SK-N-SH (cell line): ENCODE measurements at regions not wholly inside any gene's neighbourhood (a gene's known extent, or its start where the extent isn't known, plus 50 kb on each side); places are given as distances from the start of the nearest gene placed in this dataset.

Experiments
- CTCF ChIA-PET: fragments of 300-600, 350-600 bp; formaldehyde crosslinking; extraction: SDS; loops from one replicate; lab custom pipeline; 2021; lab: Yijun Ruan, JAX
- POLR2A ChIA-PET: fragments of 350-600 bp; sonication (Branson Sonifier 250); formaldehyde crosslinking; extraction: SDS; loops from one replicate; lab custom pipeline; 2020; ENCODE audit warnings: antibody characterized with exemption, inconsistent platforms; lab: Yijun Ruan, JAX
- DNase-seq: peaks from one replicate; pipeline ENCODE4 v3.0.0; 2012
- H2AFZ ChIP-seq: fragments of 200-600 bp; sonication (generic); 2 replicates; pipeline ENCODE4 v1.8.1; 2016; ENCODE audit warnings: antibody characterized with exemption, mild to moderate bottlenecking, low read depth
- H3F3A ChIP-seq: fragments of 200-600 bp; sonication (generic); replicated peaks from 2 replicates; pipeline ENCODE3; 2016; ENCODE audit warnings: antibody characterized with exemption, mild to moderate bottlenecking; ENCODE audit not compliant: insufficient read depth
- H3K27ac ChIP-seq, 2 experiments: fragments of 200-500 bp in 1 of 2; fragments of 200-600 bp in 1 of 2; sonication (Bioruptor generic) in 1 of 2; sonication (generic), shearing (Covaris generic) in 1 of 2; 2 replicates each; pipeline versions ENCODE4 v1.5.1 to v1.6.1; 2014 to 2016; ENCODE audit warnings: low read depth in 2 of 2, inconsistent platforms in 1 of 2, low read length in 1 of 2, mild to moderate bottlenecking in 1 of 2, mixed read lengths in 1 of 2
- H3K27me3 ChIP-seq: fragments of 200-600 bp; sonication (generic), shearing (Covaris generic); 2 replicates; pipeline ENCODE4 v1.6.1; 2016; ENCODE audit warnings: mixed run types; ENCODE audit not compliant: insufficient read depth
- H3K36me3 ChIP-seq, 2 experiments: fragments of 200-500 bp in 1 of 2; fragments of 200-600 bp in 1 of 2; sonication (Bioruptor generic) in 1 of 2; sonication (generic) in 1 of 2; replicated peaks in 1 of 2; 2 replicates each; pipeline versions ENCODE3 to v1.5.1; 2014 to 2016; ENCODE audit warnings: low read length in 1 of 2, mild to moderate bottlenecking in 1 of 2; ENCODE audit not compliant: insufficient read depth in 2 of 2, control insufficient read depth in 1 of 2
- H3K4me1 ChIP-seq, 2 experiments: fragments of 200-500 bp in 1 of 2; fragments of 200-600 bp in 1 of 2; sonication (Bioruptor generic) in 1 of 2; sonication (generic), shearing (Covaris generic) in 1 of 2; 2 replicates each; pipeline versions ENCODE4 v1.5.1 to v1.6.1; 2014 to 2016; ENCODE audit warnings: low read depth in 1 of 2, low read length in 1 of 2, mixed run types in 1 of 2; ENCODE audit not compliant: insufficient read depth in 2 of 2, control insufficient read depth in 1 of 2
- H3K4me2 ChIP-seq: fragments of 200-600 bp; sonication (generic), shearing (Covaris generic); 2 replicates; pipeline ENCODE4 v1.6.1; 2017; ENCODE audit warnings: mixed run types
- H3K4me3 ChIP-seq, 2 experiments: fragments of 200-500 bp in 1 of 2; fragments of 200-600 bp in 1 of 2; sonication (Bioruptor generic) in 1 of 2; sonication (generic), shearing (Covaris generic) in 1 of 2; 2 replicates each; pipeline versions ENCODE4 v1.5.1 to v1.8.1; 2014 to 2016; ENCODE audit warnings: low read depth in 2 of 2, inconsistent platforms in 1 of 2, low read length in 1 of 2, mild to moderate bottlenecking in 1 of 2, mixed read lengths in 1 of 2, moderate library complexity in 1 of 2
- H3K79me2 ChIP-seq: fragments of 200-600 bp; sonication (generic); 2 replicates; pipeline ENCODE4 v1.8.1; 2017; ENCODE audit warnings: mild to moderate bottlenecking; ENCODE audit not compliant: insufficient read depth
- H3K9ac ChIP-seq: fragments of 200-600 bp; sonication (generic); 2 replicates; pipeline ENCODE4 v1.6.1; 2017; ENCODE audit warnings: mixed run types
- H3K9me2 ChIP-seq: fragments of 200-600 bp; sonication (generic); 2 replicates; pipeline ENCODE4 v1.6.1; 2017; ENCODE audit warnings: mixed run types
- H3K9me3 ChIP-seq: fragments of 200-600 bp; sonication (generic); 2 replicates; pipeline ENCODE4 v1.6.1; 2017; ENCODE audit warnings: mixed run types, mild to moderate bottlenecking, moderate library complexity
- H4K20me1 ChIP-seq: fragments of 200-600 bp; sonication (generic); 2 replicates; pipeline ENCODE4 v1.6.1; 2017; ENCODE audit warnings: mild to moderate bottlenecking, mixed run types; ENCODE audit not compliant: insufficient read depth
- CHD2 ChIP-seq: fragments of 150-350 bp; IDR thresholded peaks from 2 replicates; pipeline ENCODE4 v1.6.1; 2018; ENCODE audit warnings: low read length; ENCODE audit not compliant: partially characterized antibody
- FOSL2 ChIP-seq: IDR thresholded peaks from 2 replicates; pipeline ENCODE4 v1.4.0; 2012; ENCODE audit warnings: low read depth, mild to moderate bottlenecking, moderate library complexity, borderline replicate concordance
- IRF3 ChIP-seq: fragments of 150-350 bp; IDR thresholded peaks from 2 replicates; pipeline ENCODE4 v1.6.1; 2016; ENCODE audit warnings: mild to moderate bottlenecking, low read depth, low read length
- JUND ChIP-seq: IDR thresholded peaks from 2 replicates; pipeline ENCODE4 v1.4.0; 2012
- NFIC ChIP-seq: IDR thresholded peaks from 2 replicates; pipeline ENCODE4 v1.4.0; 2012; ENCODE audit warnings: borderline replicate concordance
- RFX5 ChIP-seq: IDR thresholded peaks from 2 replicates; pipeline ENCODE4 v1.6.1; 2012; ENCODE audit warnings: mild to moderate bottlenecking, improper control_type of control experiment, low read length
- RXRA ChIP-seq: IDR thresholded peaks from 2 replicates; pipeline ENCODE4 v1.4.0; 2012; ENCODE audit warnings: low read depth, mild to moderate bottlenecking, borderline replicate concordance
- TAF1 ChIP-seq: IDR thresholded peaks from 2 replicates; pipeline ENCODE4 v1.6.1; 2012; ENCODE audit warnings: low read depth, mild to moderate bottlenecking, low read length, moderate library complexity, borderline replicate concordance
- TCF12 ChIP-seq: IDR thresholded peaks from 2 replicates; pipeline ENCODE4 v1.4.0; 2012
- USF2 ChIP-seq: fragments of 150-350 bp; IDR thresholded peaks from 2 replicates; pipeline ENCODE4 v1.6.1; 2017; ENCODE audit warnings: antibody characterized with exemption, low read length, low read depth, borderline replicate concordance
- ZBTB33 ChIP-seq: IDR thresholded peaks from 2 replicates; pipeline ENCODE4 v1.4.0; 2012; ENCODE audit warnings: low read depth, borderline replicate concordance
- WGBS: methylation state at CpG from one replicate; pipeline ENCODE4 v1.1.6; 2017; ENCODE audit warnings: low lambda C conversion rate; 5-methylcytosine and 5-hydroxymethylcytosine counted together

GRCh38 chr14:88937706-88938105 lies 113.3 kb downstream of the TTC8 start:
- no peak for DNase-seq
- no peaks in the 10 kb centered on the region for H4K20me1 ChIP-seq
- ChIA-PET POLR2A (no interaction called here), CTCF (no interaction called here)
- H3K9ac ChIP-seq, result no peak overlapping the region
- no peaks in the 10 kb centered on the region for H3F3A ChIP-seq
- H3K4me3 ChIP-seq, result no peak overlapping the region
- no peak for TF ChIP-seq USF2
- no peak for TF ChIP-seq TAF1
- no peak for TF ChIP-seq TCF12
- no peak for TF ChIP-seq ZBTB33
- TF ChIP-seq, all 33 proteins: peak for 0
- no peaks in the 10 kb centered on the region for H3K9me3 ChIP-seq
- H3K4me1 ChIP-seq, result peaks cover 0 to 3% of the 10 kb centered on the region in 2 experiments; a peak in 1 of 4 replicates
- H3K4me2 ChIP-seq, result no peak overlapping the region
- H2AFZ ChIP-seq, result no peak overlapping the region
- H3K9me2 ChIP-seq, result no peaks in the 10 kb centered on the region
- no peaks in the 10 kb centered on the region for H3K27me3 ChIP-seq
- 86% methylated on average over 3 of the region's 3 CpGs for WGBS
- no peak overlapping the region for H3K27ac ChIP-seq
- no peaks in the 10 kb centered on the region for H3K36me3 ChIP-seq
- H3K79me2 ChIP-seq, result no peaks in the 10 kb centered on the region

- H3K9me3 ChIP-seq, result no peaks in the 10 kb centered on the region
- CTCF ChIA-PET, result no interaction called here
Observed at GRCh38 chr14:88940671-88941070, 116.2 kb downstream of the TTC8 start.

More at GRCh38 chr14:88940671-88941070, 116.2 kb downstream of the TTC8 start:
- no peak for DNase-seq
- H3K27ac ChIP-seq, result no peak overlapping the region; a peak in 1 of 4 replicates
- H3K9ac ChIP-seq, result no peak overlapping the region
- WGBS, result 9% methylated on average over 3 of the region's 3 CpGs
- H3F3A ChIP-seq, result no peaks in the 10 kb centered on the region
- no peak overlapping the region for H3K4me2 ChIP-seq
- no peaks in the 10 kb centered on the region for H3K36me3 ChIP-seq
- TF ChIP-seq RXRA (no peak), CHD2 (no peak), RFX5 (no peak), JUND (no peak), IRF3 (no peak), NFIC (no peak), FOSL2 (no peak)
- H3K4me3 ChIP-seq, result no peak overlapping the region
- POLR2A ChIA-PET, result no interaction called here
- no peak overlapping the region for H2AFZ ChIP-seq
- no peaks in the 10 kb centered on the region for H3K27me3 ChIP-seq
- H3K4me1 ChIP-seq, result no peaks in the 10 kb centered on the region; a peak in 1 of 4 replicates
- H3K9me2 ChIP-seq, result no peaks in the 10 kb centered on the region
- no peaks in the 10 kb centered on the region for H4K20me1 ChIP-seq
- H3K79me2 ChIP-seq, result no peaks in the 10 kb centered on the region
